NCI-H345 (cell line): ENCODE measurements at regions not wholly inside any gene's neighbourhood (a gene's known extent, or its start where the extent isn't known, plus 50 kb on each side); places are given as distances from the start of the nearest gene placed in this dataset.

Experiments used
- DNase-seq: peaks from one replicate; lab custom pipeline; 2025; lab: John Stamatoyannopoulos, UW

DNA sequence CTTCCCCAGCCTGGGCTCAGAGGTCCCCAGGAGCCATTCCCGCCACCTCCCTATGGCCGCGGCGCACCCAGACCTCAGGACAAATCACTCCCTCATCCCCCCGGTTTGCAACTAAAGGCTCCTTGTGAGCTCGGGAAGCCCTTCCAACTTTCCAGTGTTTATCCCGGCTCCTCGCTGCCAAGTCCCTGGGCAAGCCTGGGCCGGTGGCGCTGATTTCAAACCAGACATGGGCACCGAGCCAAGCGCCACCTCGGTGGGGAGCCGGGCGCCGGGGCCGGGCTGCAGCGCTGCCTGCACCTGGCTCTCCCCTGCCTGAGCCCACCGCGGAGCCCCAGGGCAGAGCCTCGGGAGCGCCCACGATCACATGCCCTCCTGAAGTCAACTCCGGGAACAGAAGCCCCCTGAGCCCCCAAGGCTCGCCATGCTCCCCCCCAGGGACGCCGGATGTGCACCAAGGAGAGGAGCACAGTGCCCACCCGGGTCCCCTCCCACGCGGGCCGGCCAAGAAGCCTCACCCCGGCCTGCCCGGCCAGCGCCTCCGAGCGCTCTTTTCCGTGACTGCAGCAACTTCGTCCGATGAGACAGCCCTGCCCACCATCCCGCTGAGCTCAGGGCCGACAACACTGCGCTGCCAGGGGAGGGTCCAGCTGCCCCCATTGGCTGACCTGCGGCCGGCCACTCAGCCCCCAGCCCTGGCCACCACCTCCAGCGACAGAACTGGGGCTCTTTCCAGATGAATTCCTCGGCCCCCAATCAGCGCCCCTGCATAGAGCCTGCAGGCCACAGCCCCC is 50.0 kb downstream of the NCOR2 start:
- peak; percentile 94 for DNase-seq

DNA sequence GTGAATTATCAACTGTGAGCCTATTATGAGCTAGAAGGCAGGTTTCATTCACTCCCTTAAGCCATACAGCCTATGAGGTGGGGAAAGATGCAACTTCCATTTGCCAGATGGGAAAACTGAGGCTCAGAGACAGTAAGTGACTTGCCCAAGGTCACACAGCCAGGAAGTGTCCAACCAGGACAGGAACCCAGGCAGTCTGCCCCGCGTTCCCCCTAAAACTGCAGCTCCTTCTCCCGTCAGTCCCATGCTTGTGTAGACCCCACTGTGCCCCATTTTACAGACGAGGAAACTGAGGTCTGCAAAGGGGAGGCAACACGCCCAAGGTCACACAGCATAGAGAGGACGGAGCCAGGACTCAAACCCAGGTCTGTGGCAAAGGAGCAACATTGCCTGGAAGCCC is 50.6 kb downstream of the NCOR2 start:
- no peak for DNase-seq

DNA sequence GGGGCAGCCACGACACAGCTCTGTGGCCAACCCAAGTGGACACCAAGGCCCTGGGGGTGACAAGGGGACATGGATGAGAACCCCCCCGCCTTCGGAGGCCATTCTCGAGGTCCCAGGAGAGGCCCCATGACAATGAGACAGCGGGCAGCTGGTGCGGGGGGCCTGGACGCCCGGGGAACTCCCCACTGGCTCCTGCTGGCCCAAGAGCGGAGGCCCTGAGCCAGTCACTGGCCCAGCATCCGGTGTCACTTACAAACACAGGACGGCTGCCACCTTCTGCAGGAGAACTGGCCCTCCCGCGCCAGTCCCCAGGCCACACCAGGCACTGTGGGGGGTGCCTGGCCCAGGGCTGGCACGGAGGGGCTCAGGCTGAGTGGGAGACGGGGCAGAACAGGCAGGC is 51.4 kb downstream of the NCOR2 start:
- no peak for DNase-seq

DNA sequence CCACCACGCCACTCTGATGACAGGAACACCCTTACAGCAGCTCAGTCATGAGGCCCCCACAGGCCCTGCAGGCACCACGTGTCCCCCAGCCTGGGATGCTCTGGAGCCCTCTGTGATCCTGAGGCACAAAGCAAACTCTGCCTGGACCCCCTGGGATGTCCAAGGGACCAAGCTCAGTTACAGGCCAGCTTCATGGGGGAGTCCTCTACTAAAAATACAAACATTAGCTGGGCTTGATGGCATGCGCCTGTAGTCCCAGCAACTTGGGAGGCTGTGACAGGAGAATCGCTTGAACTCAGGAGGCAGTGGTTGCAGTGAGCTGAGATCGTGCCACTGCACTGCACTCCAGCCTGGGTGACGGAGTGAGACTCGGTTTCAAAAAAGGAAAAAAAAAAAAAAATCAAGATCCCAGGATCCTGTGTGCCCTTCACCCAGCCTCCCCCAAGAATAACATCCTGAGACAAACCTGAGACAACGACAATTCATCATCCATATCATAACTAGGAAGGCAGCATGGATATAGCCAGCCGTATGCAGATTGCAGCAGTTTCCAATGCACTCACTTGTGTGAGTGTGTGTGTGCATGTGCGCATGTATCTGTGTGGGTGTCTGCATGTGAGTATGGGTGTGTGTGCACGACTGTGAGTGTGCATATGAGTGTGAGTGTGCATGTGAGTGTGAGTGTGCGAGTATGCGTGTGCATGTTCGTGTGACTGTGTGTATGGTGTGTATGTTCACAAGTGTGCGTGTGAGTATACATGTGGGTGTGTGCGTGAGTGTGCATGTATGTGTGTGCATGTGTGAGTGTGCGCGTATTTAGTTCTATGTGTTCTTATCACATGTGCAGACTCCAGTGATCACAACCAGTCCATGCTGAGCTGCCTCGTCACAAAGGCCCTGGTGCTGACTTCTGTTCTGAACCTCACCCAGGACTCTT is 52.1 kb downstream of the NCOR2 start:
- DNase-seq: no peak

DNA sequence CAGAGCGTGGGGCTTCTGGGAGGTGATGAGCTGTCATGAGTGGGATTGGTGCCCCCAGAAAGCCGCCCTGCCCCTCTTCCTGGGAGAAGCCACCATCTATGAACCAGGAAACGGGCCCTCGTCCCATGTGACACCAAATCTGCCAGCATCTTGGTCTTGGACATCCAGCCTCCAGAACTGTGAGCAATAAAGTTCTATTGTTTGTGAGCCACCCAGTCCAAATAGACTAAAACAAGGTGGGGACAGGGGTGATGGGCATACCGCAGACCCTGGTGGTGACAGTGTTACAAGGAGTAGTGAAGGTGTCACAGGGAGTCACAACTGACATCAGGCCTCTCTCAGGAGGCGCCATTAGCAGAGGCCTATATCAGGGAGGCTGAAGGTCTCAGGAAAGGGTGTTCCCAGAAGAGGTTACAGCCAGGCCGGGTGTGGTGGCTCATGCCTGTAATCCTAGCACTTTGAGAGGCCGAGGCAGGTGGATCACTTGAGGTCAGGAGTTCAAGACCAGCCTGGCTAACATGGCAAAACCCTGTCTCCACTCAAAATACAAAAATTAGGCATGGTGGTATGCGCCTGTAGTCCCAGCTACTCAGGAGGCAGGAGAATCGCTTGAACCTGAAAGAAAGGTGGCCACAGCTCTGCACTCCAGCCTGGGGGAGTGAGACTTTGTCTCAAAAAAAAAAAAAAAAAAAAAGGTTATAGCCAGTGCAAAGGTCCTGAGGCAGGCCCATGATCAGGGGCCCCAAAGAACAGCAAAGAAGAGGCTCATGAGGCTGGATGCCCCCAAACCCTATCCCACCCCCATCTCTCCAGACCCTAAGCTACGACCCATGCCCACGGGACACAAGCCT is 53.0 kb downstream of the NCOR2 start:
- no peak for DNase-seq

DNA sequence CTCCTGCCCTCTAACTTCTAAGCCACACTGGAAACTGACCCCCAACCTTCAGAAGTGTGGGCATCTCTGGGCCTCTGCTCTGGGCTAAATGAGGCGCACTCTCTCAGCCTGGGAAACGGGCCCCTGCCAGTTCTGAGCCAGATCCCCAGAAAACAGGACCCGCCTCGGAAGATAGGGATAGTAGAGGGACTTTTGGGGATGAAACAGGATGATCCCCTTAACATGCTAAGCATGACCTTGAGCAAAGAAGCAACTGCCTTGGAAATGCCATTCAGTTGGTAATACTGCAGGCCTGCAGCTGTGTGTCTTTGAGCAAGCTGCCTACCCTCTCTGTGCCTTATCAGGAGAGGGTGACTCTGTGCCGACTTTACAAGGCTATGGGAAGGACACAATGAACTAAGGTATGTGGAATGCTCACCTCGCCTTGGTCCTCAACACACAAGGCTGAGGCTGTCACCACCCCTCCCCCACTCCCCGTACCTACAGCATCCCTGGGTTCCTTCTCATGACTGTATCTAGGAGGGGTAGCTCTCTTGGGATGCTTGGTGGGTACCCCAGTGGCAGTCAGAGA is 54.0 kb downstream of the NCOR2 start:
- DNase-seq: no peak

DNA sequence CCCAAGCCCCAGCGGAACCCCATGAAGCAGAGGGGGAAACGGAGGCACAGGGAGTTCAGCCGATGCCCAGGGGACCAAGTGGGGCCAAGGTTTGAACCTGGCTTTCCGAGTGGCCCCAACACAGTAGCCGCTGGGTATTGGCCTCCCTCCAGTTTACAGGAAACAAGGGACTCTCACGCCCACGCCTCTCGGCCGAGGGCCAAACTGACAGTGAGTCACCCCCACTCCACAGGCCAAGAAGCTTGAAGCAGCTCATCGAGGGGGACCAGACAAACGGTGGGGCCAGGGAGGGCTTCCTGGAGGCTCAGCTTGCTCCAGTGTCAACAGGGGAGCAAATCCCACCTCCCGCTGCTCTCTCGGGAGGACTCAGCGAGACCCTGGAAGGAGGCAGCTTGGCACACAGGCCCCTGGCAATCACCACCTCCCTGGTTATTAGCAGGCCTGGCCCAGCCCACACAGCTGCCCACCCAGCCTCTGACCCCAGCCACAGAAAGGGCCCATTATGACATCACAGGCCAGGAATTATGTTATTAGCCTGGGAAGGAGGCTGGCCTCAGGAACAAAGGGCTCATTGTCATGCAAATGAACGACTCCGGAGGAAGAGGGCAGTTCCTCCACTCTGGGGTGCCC is 54.6 kb downstream of the NCOR2 start:
- DNase-seq: no peak

DNA sequence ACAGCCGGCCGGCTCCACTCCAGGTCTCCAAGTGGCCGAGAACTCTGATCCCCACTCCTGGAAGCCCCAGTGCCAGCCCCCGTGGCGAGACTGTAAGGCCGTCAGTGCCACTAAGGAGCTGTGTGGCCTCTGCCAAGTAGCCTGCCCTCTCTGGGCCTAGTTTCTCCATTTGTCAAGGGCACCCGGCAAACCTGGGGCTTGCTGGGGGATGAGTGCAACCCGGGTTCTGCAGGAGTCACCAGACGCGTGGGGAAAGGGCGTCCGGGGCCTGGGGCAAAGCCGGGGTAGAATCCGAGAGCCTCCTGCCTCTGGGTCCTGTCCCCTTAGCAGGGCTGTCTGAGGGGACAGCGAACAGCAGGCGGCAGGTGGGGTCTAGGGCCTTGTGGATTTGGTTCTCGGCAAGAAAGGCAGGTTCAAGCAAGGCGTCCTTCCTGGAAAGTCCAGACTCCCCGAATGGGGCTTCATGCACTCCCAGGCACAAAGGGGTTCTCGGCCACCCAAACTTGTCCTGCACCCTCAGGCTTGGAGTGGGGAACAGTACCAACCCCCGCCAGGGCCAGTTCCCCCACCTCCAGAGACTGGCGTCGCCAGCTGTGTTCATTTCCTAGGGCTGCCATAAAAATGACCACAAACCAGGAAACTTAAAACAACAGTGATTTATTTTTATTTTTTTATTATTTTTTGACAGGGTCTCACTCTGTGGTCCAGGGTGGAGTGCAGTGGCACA is 56.0 kb downstream of the NCOR2 start:
- no peak for DNase-seq

DNA sequence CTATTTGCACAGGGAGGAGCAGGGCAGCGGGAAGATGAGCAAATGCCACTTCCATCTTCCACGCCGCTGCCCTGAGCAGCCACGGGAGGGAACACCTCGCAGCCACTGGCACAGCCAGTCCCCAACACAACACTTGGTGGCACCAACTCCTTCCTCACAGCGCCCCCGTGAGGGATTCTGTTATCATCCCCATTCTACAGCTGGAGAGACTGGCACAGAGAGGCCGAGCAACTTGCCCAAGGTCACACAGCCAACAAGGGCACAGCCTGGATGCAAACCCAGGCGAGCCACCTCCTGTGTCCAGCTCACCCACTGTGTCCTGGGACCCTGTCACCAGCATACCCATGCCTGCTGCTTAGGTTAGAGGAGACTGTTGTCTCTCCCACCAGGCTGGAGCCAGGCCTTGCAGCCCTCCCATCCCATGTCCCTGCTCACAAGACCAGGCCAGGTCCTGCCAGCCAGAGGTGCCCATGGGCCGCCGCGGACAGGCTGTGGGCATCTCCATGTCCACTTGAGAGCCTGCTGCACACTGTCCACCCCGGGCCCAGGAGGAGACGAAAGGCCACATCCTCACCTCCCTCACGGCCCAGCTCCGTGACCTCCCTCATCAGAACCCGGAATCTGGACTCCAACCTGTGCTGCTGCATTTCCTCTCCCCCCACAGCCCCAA is 57.0 kb downstream of the NCOR2 start:
- no peak for DNase-seq

DNA sequence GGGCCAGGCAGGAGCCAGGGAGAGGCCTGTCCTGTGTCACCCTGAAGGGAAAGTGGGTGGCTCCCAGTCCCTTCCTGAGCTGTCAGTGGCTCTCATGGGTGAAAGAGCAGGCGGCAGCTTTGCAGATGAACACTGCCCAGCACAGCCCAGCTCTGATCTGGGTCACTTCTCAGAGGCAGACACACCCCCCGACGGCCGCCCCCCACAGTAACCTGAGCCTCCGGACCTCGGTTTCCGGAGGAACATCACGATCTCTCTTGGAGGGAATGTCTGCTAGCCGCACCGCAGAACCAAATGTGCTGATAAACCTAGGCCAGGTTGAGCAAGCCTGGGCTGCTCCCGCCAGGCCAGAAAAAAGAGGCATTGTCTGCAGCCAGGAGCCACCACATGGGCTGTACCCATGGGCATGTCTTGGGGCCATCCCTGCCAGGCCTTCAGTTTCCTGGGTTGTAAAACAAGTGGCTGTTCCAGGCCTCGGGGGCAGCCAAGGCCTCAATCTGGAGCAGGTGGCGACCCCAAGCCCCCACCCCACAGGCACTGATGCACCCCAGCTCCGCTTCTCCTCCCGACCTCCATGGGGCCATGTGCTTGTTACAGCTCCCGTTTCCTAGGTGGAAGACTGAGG is 57.6 kb downstream of the NCOR2 start:
- DNase-seq: no peak

DNA sequence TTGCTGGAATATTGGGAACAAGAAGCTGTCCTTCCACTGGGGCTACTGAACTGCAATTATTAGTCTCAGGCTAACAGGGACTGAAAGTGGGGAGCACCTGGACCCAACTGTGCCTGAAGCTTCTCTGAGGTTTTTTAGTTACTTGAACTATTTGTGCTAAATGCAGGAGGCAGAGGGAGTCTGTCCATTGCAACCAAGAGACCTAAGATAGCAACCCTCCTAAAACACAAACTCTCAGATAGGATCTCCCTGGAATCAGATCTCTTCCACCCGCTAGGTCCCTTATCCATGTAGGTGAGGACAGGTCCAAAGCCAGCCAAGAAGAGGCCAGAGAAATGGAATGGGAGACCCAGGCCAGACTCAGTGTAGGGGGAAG is 58.1 kb downstream of the NCOR2 start:
- no peak for DNase-seq

DNA sequence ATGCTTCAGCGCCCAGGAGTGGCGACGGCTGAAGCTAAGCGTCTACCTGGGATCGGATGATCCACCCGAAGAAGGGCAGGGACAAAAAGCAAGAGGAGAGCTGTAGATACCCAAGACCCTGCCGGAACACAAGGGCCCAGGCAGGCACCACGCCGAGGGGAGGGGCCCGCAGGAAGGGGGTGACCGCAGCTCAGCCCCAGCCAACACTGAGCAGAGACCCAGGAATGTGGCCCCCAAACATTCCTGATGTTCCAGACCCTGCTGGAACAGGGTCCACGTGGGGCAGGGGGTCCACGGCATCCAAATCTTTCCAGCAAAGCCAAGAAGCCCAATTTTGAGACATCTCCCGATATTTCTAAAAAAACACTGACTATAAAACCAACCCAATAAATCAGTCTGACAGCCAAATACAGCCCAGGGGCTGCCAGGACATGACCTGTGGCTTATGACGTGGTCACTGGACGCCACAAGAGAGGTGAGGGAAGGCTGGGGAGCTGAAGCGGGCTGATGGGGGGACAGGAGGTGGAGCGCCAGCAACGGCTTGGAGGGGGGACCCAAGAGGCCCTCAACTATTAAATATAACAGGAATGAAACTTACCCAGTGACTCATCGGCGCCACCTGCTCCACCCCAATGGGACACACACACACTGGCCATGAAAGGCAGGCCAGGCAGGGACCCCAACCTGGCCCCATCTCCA is 58.9 kb downstream of the NCOR2 start:
- DNase-seq: no peak

DNA sequence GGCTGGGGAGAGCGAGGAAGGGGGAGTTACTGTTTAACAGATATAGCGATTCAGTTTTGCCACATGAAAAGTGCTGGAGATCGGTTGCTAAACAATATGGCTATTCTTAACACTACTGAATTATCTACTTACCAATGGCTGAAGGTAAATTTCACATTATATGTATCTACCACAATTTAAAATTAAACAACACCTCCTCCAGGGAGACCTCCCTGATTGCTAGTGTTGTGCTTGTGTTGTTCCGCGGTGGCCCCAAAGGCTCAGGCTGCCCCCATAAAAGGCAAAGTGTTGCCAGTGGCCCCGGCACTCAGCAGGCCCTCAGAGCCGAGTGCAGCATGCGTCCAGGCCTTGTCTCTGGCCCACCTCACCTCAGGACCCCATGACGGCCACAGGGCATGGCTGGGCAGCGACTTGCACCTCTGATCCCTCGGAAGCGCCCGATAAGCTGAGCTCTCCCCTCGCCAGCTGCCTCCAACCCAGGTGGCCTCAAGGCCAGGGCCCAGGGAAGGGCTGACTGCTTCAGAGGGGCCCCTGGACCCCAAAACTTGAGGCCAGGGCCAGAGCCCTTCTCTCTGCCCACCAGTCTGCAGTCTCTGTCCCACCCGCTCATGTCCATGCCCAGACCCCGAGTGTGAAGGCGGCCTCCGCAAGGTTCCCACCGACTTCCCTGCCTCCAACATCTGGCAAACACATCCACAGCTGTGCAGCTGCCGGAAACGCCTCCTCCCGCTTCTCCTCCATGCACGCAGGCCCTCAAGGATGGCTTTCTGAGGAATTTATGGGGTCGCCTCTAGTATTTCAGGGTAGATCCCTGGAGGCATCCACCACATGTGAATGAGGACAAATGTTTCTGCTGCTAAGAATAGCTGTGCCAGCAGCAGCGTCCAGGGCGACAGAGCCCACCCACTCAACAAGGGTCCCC is 60.0 kb downstream of the NCOR2 start:
- DNase-seq: no peak

DNA sequence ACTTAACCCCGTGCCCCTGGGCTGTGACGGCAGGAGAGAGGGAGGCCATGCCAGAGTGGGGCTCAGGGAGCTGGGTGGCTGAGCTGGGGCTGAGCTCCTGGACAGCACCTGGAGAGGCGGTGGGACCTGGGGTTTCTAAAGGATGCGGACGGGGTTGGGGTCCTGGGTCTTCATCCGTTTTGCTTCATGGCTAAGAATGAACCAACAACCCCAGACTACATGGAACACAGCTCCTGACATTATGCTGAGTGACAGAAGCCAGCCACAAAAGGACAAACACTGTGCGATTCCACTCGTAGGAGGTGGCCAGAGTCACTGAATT is 60.6 kb downstream of the NCOR2 start:
- no peak for DNase-seq

DNA sequence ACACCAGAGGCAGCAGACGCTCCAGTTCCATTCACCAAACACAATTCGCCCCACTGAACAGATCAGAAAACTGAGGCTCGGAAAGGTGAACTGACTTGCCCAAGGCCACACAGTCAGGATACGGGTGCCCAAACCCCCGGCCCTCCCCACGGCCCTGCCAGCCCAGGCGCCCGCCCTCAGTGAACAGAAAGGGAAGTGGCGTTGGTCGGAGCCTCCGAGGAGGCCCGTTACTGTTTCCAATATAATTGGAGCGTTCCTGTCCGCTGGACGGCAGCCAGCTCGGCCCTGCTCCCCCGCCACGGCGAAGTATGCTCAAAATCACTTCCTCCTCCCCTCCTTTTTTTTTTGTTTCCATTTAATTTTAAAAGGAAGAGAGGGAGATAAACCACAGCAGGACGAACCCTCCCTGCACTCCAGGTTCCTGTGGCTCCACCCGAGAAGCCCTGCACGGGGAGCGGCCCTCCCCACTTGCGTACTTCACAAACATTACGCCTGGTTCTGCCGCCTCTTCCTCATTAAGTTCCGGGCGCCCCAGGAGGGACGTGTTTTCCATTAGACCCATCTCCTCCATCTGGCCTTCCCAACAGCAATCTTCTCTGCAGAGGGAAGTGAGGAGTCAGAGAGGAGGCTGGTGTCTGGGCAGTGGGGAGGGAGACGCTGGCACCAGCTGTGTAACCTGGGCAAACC is 61.1 kb downstream of the NCOR2 start:
- peak; percentile 78 for DNase-seq

DNA sequence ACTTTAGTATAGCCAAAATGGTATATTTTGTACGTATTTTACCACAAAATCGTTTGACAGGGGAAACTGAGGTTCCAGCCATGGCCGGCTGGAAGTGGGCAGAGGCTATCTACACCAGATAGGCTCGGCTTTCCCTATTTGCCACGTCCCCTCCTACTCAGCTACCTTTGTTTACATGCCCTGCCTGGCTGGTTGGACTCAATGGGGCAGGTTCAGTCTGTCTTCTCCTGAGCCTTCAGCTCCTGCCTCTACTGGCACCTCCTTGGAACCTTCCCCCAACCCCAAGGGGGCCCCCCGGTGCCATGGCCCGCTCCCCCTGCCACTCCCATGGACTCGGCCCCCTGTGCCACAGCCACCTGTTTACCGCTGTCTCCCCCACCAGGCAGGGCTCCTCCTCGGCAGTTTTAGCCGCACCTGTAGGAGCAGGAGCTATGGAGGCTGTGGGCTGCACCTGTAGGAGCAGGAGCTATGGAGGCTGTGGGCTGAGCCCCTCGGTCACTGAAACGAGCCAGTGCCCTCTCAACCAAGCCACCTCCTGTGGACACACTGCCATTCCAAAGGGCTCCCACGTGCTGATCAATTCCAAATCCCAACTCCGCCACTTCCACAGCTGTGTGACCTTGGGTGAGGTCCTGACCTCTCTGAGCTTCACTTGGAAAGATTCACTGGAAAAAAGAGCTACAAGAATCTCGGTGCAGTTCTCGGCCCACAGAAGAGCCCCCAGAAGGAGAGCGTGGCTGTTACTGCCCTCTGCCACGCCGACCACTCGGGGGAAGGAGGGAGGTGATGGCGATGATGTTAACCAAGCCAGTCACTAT is 62.2 kb downstream of the NCOR2 start:
- DNase-seq: no peak
